PC-9 (cell line): ENCODE measurements at regions not wholly inside any gene's neighbourhood (a gene's known extent, or its start where the extent isn't known, plus 50 kb on each side); places are given as distances from the start of the nearest gene placed in this dataset.

Experiments
- CTCF ChIP-seq: fragments of 200-600 bp; sonication (generic); conservative IDR thresholded peaks from 2 replicates; pipeline ENCODE4 v1.6.1; 2017; ENCODE audit warnings: mixed run types, antibody characterized with exemption, mild to moderate bottlenecking, moderate library complexity
- EZH2 ChIP-seq: fragments of 200-600 bp; sonication (generic); IDR thresholded peaks from 2 replicates; pipeline ENCODE4 v1.8.0; 2017; ENCODE audit warnings: antibody characterized with exemption, low read depth

GRCh38 chr13:86269511-86269910 lies 470.3 kb upstream of the SLITRK6 start:
- no peak for TF ChIP-seq EZH2
- TF ChIP-seq CTCF = no peak
